Panc1 (cell line): ENCODE measurements at regions not wholly inside any gene's neighbourhood (a gene's known extent, or its start where the extent isn't known, plus 50 kb on each side); places are given as distances from the start of the nearest gene placed in this dataset.

Experiments used
- POLR2AphosphoS5 ChIP-seq: IDR thresholded peaks from 2 replicates; pipeline ENCODE4 v1.6.1; 2012; ENCODE audit warnings: mild to moderate bottlenecking, low read depth, low read length, moderate library complexity
- SIN3A ChIP-seq: IDR thresholded peaks from 2 replicates; pipeline ENCODE4 v1.6.1; 2012; ENCODE audit warnings: low read depth, mild to moderate bottlenecking, low read length, moderate library complexity, borderline replicate concordance; ENCODE audit not compliant: insufficient read depth
- TF ChIP-seq, protein P1 (sequence below): fragments of 450-650 bp; IDR thresholded peaks from 2 replicates; pipeline ENCODE4 v1.5.1; 2017; ENCODE audit warnings: mild to moderate bottlenecking
- TF ChIP-seq, protein P2 (sequence below), 2 experiments: IDR thresholded peaks; 2 replicates each; pipeline ENCODE4 v1.6.1; 2011 to 2012; ENCODE audit warnings: low read depth in 2 of 2, control low read depth in 1 of 2, low read length in 1 of 2, mild to moderate bottlenecking in 1 of 2, moderate library complexity in 1 of 2; ENCODE audit not compliant: insufficient read depth in 1 of 2

DNA sequence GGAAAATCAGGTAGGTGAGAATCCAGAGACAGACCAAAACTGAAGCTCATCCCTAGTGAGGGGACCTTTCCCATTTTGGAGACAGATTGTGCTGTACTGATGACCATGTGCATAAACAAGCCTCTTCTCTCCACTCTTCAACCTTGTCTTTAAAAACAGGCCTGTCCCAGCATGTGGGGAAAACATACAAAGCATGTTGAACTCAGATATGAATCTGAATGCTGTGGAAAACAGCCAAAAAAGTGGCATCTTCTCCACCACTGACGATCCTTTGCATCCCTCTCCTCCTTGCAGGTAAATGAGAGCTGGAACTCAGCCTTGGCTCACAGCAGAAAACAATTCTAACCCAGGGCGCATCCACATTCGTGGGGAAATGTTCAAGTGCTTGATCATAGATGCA lies 123.7 kb upstream of the FOXQ1 start:
- no peak for TF ChIP-seq SIN3A
- TF ChIP-seq, protein P1, sequence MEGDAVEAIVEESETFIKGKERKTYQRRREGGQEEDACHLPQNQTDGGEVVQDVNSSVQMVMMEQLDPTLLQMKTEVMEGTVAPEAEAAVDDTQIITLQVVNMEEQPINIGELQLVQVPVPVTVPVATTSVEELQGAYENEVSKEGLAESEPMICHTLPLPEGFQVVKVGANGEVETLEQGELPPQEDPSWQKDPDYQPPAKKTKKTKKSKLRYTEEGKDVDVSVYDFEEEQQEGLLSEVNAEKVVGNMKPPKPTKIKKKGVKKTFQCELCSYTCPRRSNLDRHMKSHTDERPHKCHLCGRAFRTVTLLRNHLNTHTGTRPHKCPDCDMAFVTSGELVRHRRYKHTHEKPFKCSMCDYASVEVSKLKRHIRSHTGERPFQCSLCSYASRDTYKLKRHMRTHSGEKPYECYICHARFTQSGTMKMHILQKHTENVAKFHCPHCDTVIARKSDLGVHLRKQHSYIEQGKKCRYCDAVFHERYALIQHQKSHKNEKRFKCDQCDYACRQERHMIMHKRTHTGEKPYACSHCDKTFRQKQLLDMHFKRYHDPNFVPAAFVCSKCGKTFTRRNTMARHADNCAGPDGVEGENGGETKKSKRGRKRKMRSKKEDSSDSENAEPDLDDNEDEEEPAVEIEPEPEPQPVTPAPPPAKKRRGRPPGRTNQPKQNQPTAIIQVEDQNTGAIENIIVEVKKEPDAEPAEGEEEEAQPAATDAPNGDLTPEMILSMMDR = no peak
- TF ChIP-seq, protein P2, sequence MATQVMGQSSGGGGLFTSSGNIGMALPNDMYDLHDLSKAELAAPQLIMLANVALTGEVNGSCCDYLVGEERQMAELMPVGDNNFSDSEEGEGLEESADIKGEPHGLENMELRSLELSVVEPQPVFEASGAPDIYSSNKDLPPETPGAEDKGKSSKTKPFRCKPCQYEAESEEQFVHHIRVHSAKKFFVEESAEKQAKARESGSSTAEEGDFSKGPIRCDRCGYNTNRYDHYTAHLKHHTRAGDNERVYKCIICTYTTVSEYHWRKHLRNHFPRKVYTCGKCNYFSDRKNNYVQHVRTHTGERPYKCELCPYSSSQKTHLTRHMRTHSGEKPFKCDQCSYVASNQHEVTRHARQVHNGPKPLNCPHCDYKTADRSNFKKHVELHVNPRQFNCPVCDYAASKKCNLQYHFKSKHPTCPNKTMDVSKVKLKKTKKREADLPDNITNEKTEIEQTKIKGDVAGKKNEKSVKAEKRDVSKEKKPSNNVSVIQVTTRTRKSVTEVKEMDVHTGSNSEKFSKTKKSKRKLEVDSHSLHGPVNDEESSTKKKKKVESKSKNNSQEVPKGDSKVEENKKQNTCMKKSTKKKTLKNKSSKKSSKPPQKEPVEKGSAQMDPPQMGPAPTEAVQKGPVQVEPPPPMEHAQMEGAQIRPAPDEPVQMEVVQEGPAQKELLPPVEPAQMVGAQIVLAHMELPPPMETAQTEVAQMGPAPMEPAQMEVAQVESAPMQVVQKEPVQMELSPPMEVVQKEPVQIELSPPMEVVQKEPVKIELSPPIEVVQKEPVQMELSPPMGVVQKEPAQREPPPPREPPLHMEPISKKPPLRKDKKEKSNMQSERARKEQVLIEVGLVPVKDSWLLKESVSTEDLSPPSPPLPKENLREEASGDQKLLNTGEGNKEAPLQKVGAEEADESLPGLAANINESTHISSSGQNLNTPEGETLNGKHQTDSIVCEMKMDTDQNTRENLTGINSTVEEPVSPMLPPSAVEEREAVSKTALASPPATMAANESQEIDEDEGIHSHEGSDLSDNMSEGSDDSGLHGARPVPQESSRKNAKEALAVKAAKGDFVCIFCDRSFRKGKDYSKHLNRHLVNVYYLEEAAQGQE (IDR thresholded peaks at IDR 0.05; ENCODE audit: insufficient read depth in 1 of 2, low read depth in 2 of 2, low read length in 1 of 2) = no peak
- TF ChIP-seq POLR2AphosphoS5 = no peak
